ENCODE measurements at regions not wholly inside any gene's neighbourhood (a gene's known extent, or its start where the extent isn't known, plus 50 kb on each side); places are given as distances from the start of the nearest gene placed in this dataset.

DNA sequence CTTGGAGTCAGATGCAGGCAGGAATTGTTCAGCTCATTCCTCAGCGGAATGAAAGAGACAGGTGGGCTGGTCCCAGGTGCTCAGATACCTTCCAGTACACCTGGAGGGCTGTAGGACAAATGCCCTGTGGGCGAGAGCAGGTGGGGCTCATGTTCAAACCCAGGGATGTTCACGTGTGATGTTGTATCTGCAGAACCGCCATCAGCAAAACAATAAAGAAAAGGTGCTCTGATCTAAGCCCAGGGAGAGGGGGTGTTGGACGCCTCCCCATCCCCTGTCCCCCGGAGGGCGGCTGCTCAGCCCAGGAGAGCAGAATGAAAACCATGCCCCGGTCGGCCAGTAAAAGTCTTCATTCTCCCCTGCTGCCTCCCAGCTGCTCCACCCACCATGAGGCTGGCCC is 197.4 kb downstream of the HAUS1 start:
- TF ChIP-seq, protein P1, sequence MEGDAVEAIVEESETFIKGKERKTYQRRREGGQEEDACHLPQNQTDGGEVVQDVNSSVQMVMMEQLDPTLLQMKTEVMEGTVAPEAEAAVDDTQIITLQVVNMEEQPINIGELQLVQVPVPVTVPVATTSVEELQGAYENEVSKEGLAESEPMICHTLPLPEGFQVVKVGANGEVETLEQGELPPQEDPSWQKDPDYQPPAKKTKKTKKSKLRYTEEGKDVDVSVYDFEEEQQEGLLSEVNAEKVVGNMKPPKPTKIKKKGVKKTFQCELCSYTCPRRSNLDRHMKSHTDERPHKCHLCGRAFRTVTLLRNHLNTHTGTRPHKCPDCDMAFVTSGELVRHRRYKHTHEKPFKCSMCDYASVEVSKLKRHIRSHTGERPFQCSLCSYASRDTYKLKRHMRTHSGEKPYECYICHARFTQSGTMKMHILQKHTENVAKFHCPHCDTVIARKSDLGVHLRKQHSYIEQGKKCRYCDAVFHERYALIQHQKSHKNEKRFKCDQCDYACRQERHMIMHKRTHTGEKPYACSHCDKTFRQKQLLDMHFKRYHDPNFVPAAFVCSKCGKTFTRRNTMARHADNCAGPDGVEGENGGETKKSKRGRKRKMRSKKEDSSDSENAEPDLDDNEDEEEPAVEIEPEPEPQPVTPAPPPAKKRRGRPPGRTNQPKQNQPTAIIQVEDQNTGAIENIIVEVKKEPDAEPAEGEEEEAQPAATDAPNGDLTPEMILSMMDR (IDR thresholded peaks at IDR 0.05 in 4 of 5, conservative IDR thresholded peaks at IDR 0.05 in 1 of 5) = no peak
- no peak for TF ChIP-seq POLR2A (IDR thresholded peaks at IDR 0.05)
